ENCODE measurements at regions not wholly inside any gene's neighbourhood (a gene's known extent, or its start where the extent isn't known, plus 50 kb on each side); places are given as distances from the start of the nearest gene placed in this dataset.

DNA sequence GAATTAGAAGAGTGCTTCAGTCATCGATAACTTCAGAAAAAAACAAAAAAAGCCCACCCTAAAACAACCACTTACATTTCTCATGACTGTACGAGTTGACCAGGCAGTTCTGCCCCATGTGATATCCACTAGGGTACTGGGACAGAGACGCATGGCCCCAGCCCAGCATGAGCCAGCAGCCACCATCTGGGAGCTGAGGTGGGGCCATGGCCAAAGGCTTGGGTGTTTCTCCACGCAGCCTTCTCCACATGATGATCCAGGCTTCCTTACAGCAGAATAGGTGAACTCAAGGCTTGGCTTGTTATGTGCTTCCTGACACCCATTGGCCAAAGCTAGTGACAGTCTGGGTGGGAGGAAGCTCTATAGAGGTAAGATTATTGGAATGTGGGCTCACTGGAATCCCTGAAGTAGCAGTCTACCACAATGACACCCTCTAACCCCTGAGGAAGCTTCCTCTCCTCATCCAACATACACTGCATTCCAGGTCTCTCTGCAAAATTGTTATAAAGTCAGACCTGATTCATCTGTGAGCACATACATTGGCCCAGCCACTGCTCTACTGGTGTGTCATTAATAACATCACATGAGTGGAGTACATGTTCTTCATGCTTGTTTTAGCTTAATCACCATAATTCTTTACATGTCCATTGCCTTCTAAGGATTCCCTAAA is 66.3 kb upstream of the NTPCR start:
- Histone ChIP-seq H2AFZ (ENCODE audit: low read depth) (no peak overlapping the region), H3K9me3 (no peaks in the 10 kb centered on the region), H3K9ac (no peak overlapping the region), H3K9me2 (no peaks in the 10 kb centered on the region), H3K4me3 (ENCODE audit: low read depth in 2 of 2, low read length in 1 of 2) (no peak overlapping the region), H3K27ac (ENCODE audit: low read depth in 2 of 2, low read length in 1 of 2) (no peak overlapping the region), H3K36me3 (replicated peaks in 1 of 2; ENCODE audit: control insufficient read depth in 1 of 2, insufficient read depth in 2 of 2, low read length in 1 of 2) (no peaks in the 10 kb centered on the region), H3F3A (replicated peaks; ENCODE audit: insufficient read depth) (no peaks in the 10 kb centered on the region), H4K20me1 (ENCODE audit: insufficient read depth) (no peaks in the 10 kb centered on the region), H3K4me1 (ENCODE audit: control insufficient read depth in 1 of 2, insufficient read depth in 2 of 2, low read depth in 1 of 2, low read length in 1 of 2) (no peaks in the 10 kb centered on the region), H3K4me2 (no peak overlapping the region), H3K27me3 (ENCODE audit: insufficient read depth) (no peaks in the 10 kb centered on the region), H3K79me2 (ENCODE audit: insufficient read depth) (no peaks in the 10 kb centered on the region)
- 43% methylated on average over 4 of the region's 4 CpGs for WGBS (ENCODE audit: low lambda C conversion rate)
- POLR2A ChIA-PET = no interaction called here
- CTCF ChIA-PET = interaction anchor here (1.3 kb wide), 1 partner anchor 52 kb away, joined by 3 read pairs; no protein-coding TSS in a partner anchor
- DNase-seq = no peak
- TF ChIP-seq GATA2 (CRISPR knock-in tag; IDR thresholded peaks at IDR 0.05) (no peak), POLR2AphosphoS5 (IDR thresholded peaks at IDR 0.05; ENCODE audit: low read depth, low read length) (no peak), YY1 (IDR thresholded peaks at IDR 0.05; ENCODE audit: low read depth) (no peak), ELF1 (IDR thresholded peaks at IDR 0.05) (no peak), MXI1 (IDR thresholded peaks at IDR 0.05; ENCODE audit: low read depth, low read length) (no peak), FOSL2 (IDR thresholded peaks at IDR 0.05; ENCODE audit: borderline replicate concordance, low read depth) (no peak)

DNA sequence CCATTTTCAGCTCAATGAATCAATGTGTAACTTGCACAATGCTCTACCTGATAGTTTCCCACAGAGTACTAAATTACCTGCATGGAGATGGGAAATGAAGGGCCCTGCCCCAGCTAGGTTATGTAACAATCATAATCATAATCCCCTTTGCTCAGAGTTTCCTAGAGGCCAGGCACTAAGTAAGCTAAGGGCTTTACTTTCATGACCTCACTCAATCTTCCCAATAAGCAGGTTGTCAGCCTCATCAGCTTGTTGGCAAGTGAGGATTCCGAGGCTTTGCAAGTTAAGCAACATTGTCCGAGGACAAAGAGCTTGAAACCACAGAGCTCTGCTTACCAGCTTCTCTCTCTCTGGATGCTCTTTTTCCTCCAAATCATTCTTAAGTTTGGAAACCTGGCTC is 64.1 kb upstream of the NTPCR start:
- no peaks in the 10 kb centered on the region for H3F3A ChIP-seq (replicated peaks; ENCODE audit: insufficient read depth)
- POLR2A ChIA-PET = no interaction called here
- no peaks in the 10 kb centered on the region for H3K4me1 ChIP-seq (ENCODE audit: control insufficient read depth in 1 of 2, insufficient read depth in 2 of 2, low read depth in 1 of 2, low read length in 1 of 2)
- no peaks in the 10 kb centered on the region for H3K9me3 ChIP-seq
- 37% methylated on average over 2 of the region's 2 CpGs for WGBS (ENCODE audit: low lambda C conversion rate)
- H3K9me2 ChIP-seq = no peaks in the 10 kb centered on the region
- no peaks in the 10 kb centered on the region for H3K27me3 ChIP-seq (ENCODE audit: insufficient read depth)
- CTCF ChIA-PET = interaction anchor here (1.3 kb wide), 1 partner anchor 19 kb away, joined by 4 read pairs; no protein-coding TSS in a partner anchor
- H3K4me3 ChIP-seq (ENCODE audit: low read depth in 2 of 2, low read length in 1 of 2) = no peak overlapping the region
- no peak for TF ChIP-seq EZH2phosphoT487 (IDR thresholded peaks at IDR 0.05; ENCODE audit: borderline replicate concordance, low read depth)
- TF ChIP-seq, protein P1, sequence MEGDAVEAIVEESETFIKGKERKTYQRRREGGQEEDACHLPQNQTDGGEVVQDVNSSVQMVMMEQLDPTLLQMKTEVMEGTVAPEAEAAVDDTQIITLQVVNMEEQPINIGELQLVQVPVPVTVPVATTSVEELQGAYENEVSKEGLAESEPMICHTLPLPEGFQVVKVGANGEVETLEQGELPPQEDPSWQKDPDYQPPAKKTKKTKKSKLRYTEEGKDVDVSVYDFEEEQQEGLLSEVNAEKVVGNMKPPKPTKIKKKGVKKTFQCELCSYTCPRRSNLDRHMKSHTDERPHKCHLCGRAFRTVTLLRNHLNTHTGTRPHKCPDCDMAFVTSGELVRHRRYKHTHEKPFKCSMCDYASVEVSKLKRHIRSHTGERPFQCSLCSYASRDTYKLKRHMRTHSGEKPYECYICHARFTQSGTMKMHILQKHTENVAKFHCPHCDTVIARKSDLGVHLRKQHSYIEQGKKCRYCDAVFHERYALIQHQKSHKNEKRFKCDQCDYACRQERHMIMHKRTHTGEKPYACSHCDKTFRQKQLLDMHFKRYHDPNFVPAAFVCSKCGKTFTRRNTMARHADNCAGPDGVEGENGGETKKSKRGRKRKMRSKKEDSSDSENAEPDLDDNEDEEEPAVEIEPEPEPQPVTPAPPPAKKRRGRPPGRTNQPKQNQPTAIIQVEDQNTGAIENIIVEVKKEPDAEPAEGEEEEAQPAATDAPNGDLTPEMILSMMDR (IDR thresholded peaks at IDR 0.05) = no peak
- TF ChIP-seq ELF1 (IDR thresholded peaks at IDR 0.05) = no peak
- TF ChIP-seq RFX5 (IDR thresholded peaks at IDR 0.05; ENCODE audit: low read length) = no peak
- TF ChIP-seq EP300 (IDR thresholded peaks at IDR 0.05; ENCODE audit: borderline replicate concordance in 1 of 2, low read depth in 1 of 2, low read length in 1 of 2) = no peak
- TF ChIP-seq, protein P2, sequence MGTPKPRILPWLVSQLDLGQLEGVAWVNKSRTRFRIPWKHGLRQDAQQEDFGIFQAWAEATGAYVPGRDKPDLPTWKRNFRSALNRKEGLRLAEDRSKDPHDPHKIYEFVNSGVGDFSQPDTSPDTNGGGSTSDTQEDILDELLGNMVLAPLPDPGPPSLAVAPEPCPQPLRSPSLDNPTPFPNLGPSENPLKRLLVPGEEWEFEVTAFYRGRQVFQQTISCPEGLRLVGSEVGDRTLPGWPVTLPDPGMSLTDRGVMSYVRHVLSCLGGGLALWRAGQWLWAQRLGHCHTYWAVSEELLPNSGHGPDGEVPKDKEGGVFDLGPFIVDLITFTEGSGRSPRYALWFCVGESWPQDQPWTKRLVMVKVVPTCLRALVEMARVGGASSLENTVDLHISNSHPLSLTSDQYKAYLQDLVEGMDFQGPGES (IDR thresholded peaks at IDR 0.05; ENCODE audit: low read depth, low read length) = no peak
- no peak for TF ChIP-seq POLR2AphosphoS5 (IDR thresholded peaks at IDR 0.05; ENCODE audit: low read depth, low read length)
- no peak for TF ChIP-seq JUND (IDR thresholded peaks at IDR 0.05)
- TF ChIP-seq MEF2A (IDR thresholded peaks at IDR 0.05; ENCODE audit: borderline replicate concordance, low read depth) = no peak
- TF ChIP-seq GATA2 (CRISPR knock-in tag; IDR thresholded peaks at IDR 0.05) = no peak
- TF ChIP-seq TAF1 (IDR thresholded peaks at IDR 0.05; ENCODE audit: borderline replicate concordance, low read depth, low read length) = no peak
- H4K20me1 ChIP-seq (ENCODE audit: insufficient read depth) = no peaks in the 10 kb centered on the region
- H3K4me2 ChIP-seq = no peak overlapping the region
- H3K36me3 ChIP-seq (replicated peaks in 1 of 2; ENCODE audit: control insufficient read depth in 1 of 2, insufficient read depth in 2 of 2, low read length in 1 of 2) = no peaks in the 10 kb centered on the region
- no peak overlapping the region for H2AFZ ChIP-seq (ENCODE audit: low read depth)
- DNase-seq = no peak
- no peak overlapping the region for H3K27ac ChIP-seq (ENCODE audit: low read depth in 2 of 2, low read length in 1 of 2)
- no peaks in the 10 kb centered on the region for H3K79me2 ChIP-seq (ENCODE audit: insufficient read depth)
- H3K9ac ChIP-seq = no peak overlapping the region

Data from SK-N-SH (cell line).